Endothelial cell of umbilical vein (primary cell): ENCODE measurements at regions not wholly inside any gene's neighbourhood (a gene's known extent, or its start where the extent isn't known, plus 50 kb on each side); places are given as distances from the start of the nearest gene placed in this dataset.

ENCODE experiments used
- BruUV-seq: library from RNA; stranded (reverse); fragments of 400-500 nt; replicated peaks from 2 replicates; lab custom pipeline; 2021; lab: Mats Ljungman, UMichigan
- CTCF ChIA-PET: fragments of 300-600, 350-600 bp; sonication (Branson Sonifier 250); formaldehyde crosslinking; loops from one replicate; lab custom pipeline; 2021; ENCODE audit warnings: antibody characterized with exemption, inconsistent platforms; lab: Charles Lee
- POLR2A ChIA-PET: fragments of 300-600, 350-600 bp; sonication (Branson Sonifier 250); formaldehyde crosslinking; loops from one replicate; lab custom pipeline; 2021; ENCODE audit warnings: antibody characterized with exemption, inconsistent platforms; lab: Charles Lee
- DNase-seq: peaks from one replicate; pipeline ENCODE4 v3.0.0-alpha.2; 2011; ENCODE audit warnings: low read depth, low spot score
- FAIRE-seq: peaks from 2 replicates; lab custom pipeline; 2011; peaks lifted over from hg19 to GRCh38; lab: Jason Lieb, UNC
- H2AFZ ChIP-seq: 2 replicates; pipeline ENCODE4 v1.6.0; 2012; ENCODE audit warnings: low read depth, low read length, control low read depth, inconsistent platforms
- H3K27ac ChIP-seq: 2 replicates; pipeline ENCODE4 v1.5.1; 2011; ENCODE audit warnings: low read depth, mild to moderate bottlenecking, control low read depth, low read length, moderate library complexity; ENCODE audit not compliant: insufficient read depth
- H3K27me3 ChIP-seq, 2 experiments: 2 replicates each; pipeline versions ENCODE4 v1.6.0 to v1.6.1; 2011; ENCODE audit warnings: low read length in 2 of 2, mixed read lengths in 1 of 2; ENCODE audit not compliant: control insufficient read depth in 2 of 2, insufficient read depth in 2 of 2
- H3K36me3 ChIP-seq, 2 experiments: 2 replicates in 1 of 2; 3 replicates in 1 of 2; pipeline ENCODE4 v1.5.1; 2011; ENCODE audit warnings: low read length in 2 of 2, mild to moderate bottlenecking in 1 of 2, moderate library complexity in 1 of 2; ENCODE audit not compliant: control insufficient read depth in 2 of 2, insufficient read depth in 2 of 2; ENCODE audit errors: extremely low read depth in 1 of 2
- H3K4me1 ChIP-seq: 3 replicates; pipeline ENCODE4 v1.5.1; 2011; ENCODE audit warnings: mild to moderate bottlenecking, low read length; ENCODE audit not compliant: control insufficient read depth, insufficient read depth; ENCODE audit errors: extremely low read depth
- H3K4me2 ChIP-seq: 2 replicates; pipeline ENCODE4 v1.6.1; 2011; ENCODE audit warnings: low read length, control low read depth, mixed read lengths; ENCODE audit not compliant: insufficient read depth
- H3K4me3 ChIP-seq, 3 experiments: fragments of 200-600 bp in 1 of 3; sonication (generic), shearing (Covaris generic) in 1 of 3; replicated peaks in 1 of 3; 2 replicates each; pipeline ENCODE4 v1.5.1; 2011 to 2016; ENCODE audit warnings: control low read depth in 3 of 3, low read length in 3 of 3, mild to moderate bottlenecking in 2 of 3, inconsistent platforms in 1 of 3, low read depth in 1 of 3, moderate library complexity in 1 of 3; ENCODE audit not compliant: insufficient read depth in 1 of 3
- H3K79me2 ChIP-seq: 2 replicates; pipeline ENCODE4 v1.6.0; 2012; ENCODE audit warnings: low read length, inconsistent platforms; ENCODE audit not compliant: control insufficient read depth, insufficient read depth
- H3K9ac ChIP-seq: replicated peaks from 2 replicates; pipeline ENCODE3; 2011; ENCODE audit warnings: low read length, control low read depth; ENCODE audit not compliant: insufficient read depth; ENCODE audit errors: extremely low read depth
- H3K9me1 ChIP-seq: replicated peaks from 3 replicates; pipeline ENCODE4 v1.6.0; 2011; ENCODE audit warnings: mild to moderate bottlenecking, low read length; ENCODE audit not compliant: control insufficient read depth, insufficient read depth; ENCODE audit errors: extremely low read depth
- H3K9me3 ChIP-seq: replicated peaks from 2 replicates; pipeline ENCODE4 v1.5.1; 2012; ENCODE audit warnings: low read length, inconsistent platforms; ENCODE audit not compliant: control insufficient read depth, insufficient read depth
- H4K20me1 ChIP-seq: replicated peaks from 2 replicates; pipeline ENCODE3; 2011; ENCODE audit warnings: mild to moderate bottlenecking, low read length; ENCODE audit not compliant: control insufficient read depth, insufficient read depth; ENCODE audit errors: extremely low read depth
- EZH2 ChIP-seq: IDR thresholded peaks from 2 replicates; pipeline ENCODE4 v1.6.1; 2012; ENCODE audit warnings: borderline replicate concordance, low read depth, mild to moderate bottlenecking, moderate library complexity, low read length, inconsistent platforms; ENCODE audit not compliant: severe bottlenecking
- FOS ChIP-seq: IDR thresholded peaks from 2 replicates; pipeline ENCODE4 v1.6.1; 2011; ENCODE audit warnings: mild to moderate bottlenecking, low read length, moderate library complexity, borderline replicate concordance; ENCODE audit not compliant: insufficient read depth
- GATA2 ChIP-seq: IDR thresholded peaks from 2 replicates; pipeline ENCODE4 v1.7.0; 2011; ENCODE audit warnings: low read depth, mild to moderate bottlenecking, moderate library complexity, mixed read lengths, low read length; ENCODE audit not compliant: insufficient read length, insufficient read depth
- JUN ChIP-seq: IDR thresholded peaks from 2 replicates; pipeline ENCODE4 v1.6.1; 2011; ENCODE audit warnings: borderline replicate concordance, low read depth; ENCODE audit not compliant: insufficient read length, insufficient read depth
- MYC ChIP-seq: IDR thresholded peaks from one replicate; pipeline ENCODE4 v1.6.1; 2011; ENCODE audit warnings: mild to moderate bottlenecking, low read depth, low read length
- POLR2A ChIP-seq: IDR thresholded peaks from 2 replicates; pipeline ENCODE4 v1.6.1; 2012; ENCODE audit warnings: low read depth, mild to moderate bottlenecking, control low read depth, low read length
- POLR2AphosphoS5 ChIP-seq: IDR thresholded peaks from 2 replicates; pipeline ENCODE4 v1.6.1; 2012; ENCODE audit warnings: low read depth, mild to moderate bottlenecking, control low read depth, low read length, moderate library complexity; ENCODE audit not compliant: insufficient read depth
- dilution Hi-C: fragments of 300-500 bp; cut with MboI; formaldehyde crosslinking; loops from one replicate; pipeline ENCODE4 v1.15.0; 2019; ENCODE audit warnings: low sequenced_read_pairs; ENCODE audit not compliant: extremely low pct_ligation_motif_present
- intact Hi-C: fragments of 100-400 bp; cut with micrococcal nuclease; formaldehyde crosslinking; loops from one replicate; pipeline ENCODE4 v1.10.0; 2022
- TF ChIP-seq, protein P1 (sequence below), 2 donors: IDR thresholded peaks; 1 replicate in 1 of 2; 2 replicates in 1 of 2; pipeline ENCODE4 v1.5.1; 2011; ENCODE audit warnings: low read length in 2 of 2, mild to moderate bottlenecking in 2 of 2, moderate library complexity in 2 of 2, control low read depth in 1 of 2, inconsistent platforms in 1 of 2, low read depth in 1 of 2; ENCODE audit not compliant: insufficient read depth in 1 of 2; ENCODE audit errors: extremely low read depth in 1 of 2
- TF ChIP-seq, protein P2 (sequence below): IDR thresholded peaks from 2 replicates; pipeline ENCODE4 v1.6.1; 2011; ENCODE audit not compliant: insufficient read depth, insufficient read length

DNA sequence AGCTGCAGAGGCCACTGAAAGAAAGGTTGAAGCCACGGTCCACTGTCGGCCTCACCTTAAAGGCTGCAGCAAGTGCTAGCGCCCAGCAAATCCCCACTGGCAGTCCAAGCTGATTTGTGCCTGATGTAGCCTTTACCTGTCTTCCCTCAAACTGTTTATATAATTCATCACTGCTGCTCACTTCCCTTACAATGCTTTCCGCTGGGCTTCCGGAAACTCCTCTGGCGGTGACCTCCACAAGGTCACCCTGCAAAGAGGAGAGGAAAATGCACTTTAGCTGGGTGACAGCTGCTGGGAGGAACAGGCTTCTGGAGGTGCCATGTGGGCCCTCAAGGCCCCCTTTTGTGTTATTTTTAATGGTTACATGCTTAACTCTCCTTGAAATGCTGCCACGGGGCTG, 126.2 kb downstream of the CMPK2 start:
- no peaks in the 10 kb centered on the region for H3K4me1 ChIP-seq
- H3K36me3 ChIP-seq: no peaks in the 10 kb centered on the region
- no peaks in the 10 kb centered on the region for H3K9me1 ChIP-seq
- intact Hi-C loops (no loop called here), dilution Hi-C loops (no loop called here)
- FAIRE-seq (no peak), DNase-seq (no peak)
- no peak overlapping the region for H3K4me2 ChIP-seq
- POLR2A ChIA-PET: no interaction called here
- H3K4me3 ChIP-seq: no peak overlapping the region
- CTCF ChIA-PET: interaction anchor here (0.9 kb wide), 1 partner anchor 16 kb away, joined by 3 read pairs; no protein-coding TSS in a partner anchor
- no peaks in the 10 kb centered on the region for H4K20me1 ChIP-seq
- H3K79me2 ChIP-seq: no peaks in the 10 kb centered on the region
- no peaks in the 10 kb centered on the region for H3K27me3 ChIP-seq
- H2AFZ ChIP-seq: no peak overlapping the region
- TF ChIP-seq JUN (no peak), MYC (no peak), POLR2AphosphoS5 (no peak), FOS (no peak), EZH2 (no peak), POLR2A (no peak), GATA2 (no peak)
- TF ChIP-seq, protein P1, sequence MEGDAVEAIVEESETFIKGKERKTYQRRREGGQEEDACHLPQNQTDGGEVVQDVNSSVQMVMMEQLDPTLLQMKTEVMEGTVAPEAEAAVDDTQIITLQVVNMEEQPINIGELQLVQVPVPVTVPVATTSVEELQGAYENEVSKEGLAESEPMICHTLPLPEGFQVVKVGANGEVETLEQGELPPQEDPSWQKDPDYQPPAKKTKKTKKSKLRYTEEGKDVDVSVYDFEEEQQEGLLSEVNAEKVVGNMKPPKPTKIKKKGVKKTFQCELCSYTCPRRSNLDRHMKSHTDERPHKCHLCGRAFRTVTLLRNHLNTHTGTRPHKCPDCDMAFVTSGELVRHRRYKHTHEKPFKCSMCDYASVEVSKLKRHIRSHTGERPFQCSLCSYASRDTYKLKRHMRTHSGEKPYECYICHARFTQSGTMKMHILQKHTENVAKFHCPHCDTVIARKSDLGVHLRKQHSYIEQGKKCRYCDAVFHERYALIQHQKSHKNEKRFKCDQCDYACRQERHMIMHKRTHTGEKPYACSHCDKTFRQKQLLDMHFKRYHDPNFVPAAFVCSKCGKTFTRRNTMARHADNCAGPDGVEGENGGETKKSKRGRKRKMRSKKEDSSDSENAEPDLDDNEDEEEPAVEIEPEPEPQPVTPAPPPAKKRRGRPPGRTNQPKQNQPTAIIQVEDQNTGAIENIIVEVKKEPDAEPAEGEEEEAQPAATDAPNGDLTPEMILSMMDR (IDR thresholded peaks at IDR 0.05; ENCODE audit: extremely low read depth in 1 of 2, insufficient read depth in 1 of 2, low read depth in 1 of 2, low read length in 2 of 2): no peak
- TF ChIP-seq, protein P2, sequence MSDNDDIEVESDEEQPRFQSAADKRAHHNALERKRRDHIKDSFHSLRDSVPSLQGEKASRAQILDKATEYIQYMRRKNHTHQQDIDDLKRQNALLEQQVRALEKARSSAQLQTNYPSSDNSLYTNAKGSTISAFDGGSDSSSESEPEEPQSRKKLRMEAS: no peak
- BruUV-seq: no TSS peak
- no peak overlapping the region for H3K27ac ChIP-seq
- H3K9ac ChIP-seq: no peak overlapping the region
- H3K9me3 ChIP-seq: no peaks in the 10 kb centered on the region
